Right lobe of liver (tissue), 4 donors: ENCODE measurements at regions not wholly inside any gene's neighbourhood (a gene's known extent, or its start where the extent isn't known, plus 50 kb on each side); places are given as distances from the start of the nearest gene placed in this dataset.
"Not testable (repeated sequence)": the region's sequence is repeated elsewhere in the genome, so short reads cannot be mapped to it uniquely, and the experiment has no call there.

Experiments used
- CTCF ChIP-seq, 4 donors: fragments of 200-600 bp in 3 of 4; fragments of 450-650 bp in 1 of 4; IDR thresholded peaks; one replicate each; pipeline versions ENCODE4 v1.5.1 to v1.8.0; 2016 to 2022; ENCODE audit warnings: antibody characterized with exemption in 4 of 4, mild to moderate bottlenecking in 2 of 4
- POLR2A ChIP-seq: fragments of 450-650 bp; IDR thresholded peaks from one replicate; pipeline ENCODE4 v1.6.1; 2017; ENCODE audit warnings: antibody characterized with exemption, mild to moderate bottlenecking
- donor health status: DM: no; HTN: no; CAD: no.
- donor health status: DM: no; HTN: no; CAD: no.
- donor health status: DM: no; HTN: yes; CAD: no.

GRCh38 chr11:87494936-87495335, 457.2 kb downstream of the TMEM135 start:
- not testable (repeated sequence) for TF ChIP-seq CTCF (IDR thresholded peaks at IDR 0.05); POLR2A
